Smooth muscle cell (in vitro differentiated cells): ENCODE measurements at regions not wholly inside any gene's neighbourhood (a gene's known extent, or its start where the extent isn't known, plus 50 kb on each side); places are given as distances from the start of the nearest gene placed in this dataset.

Source experiments
- DNase-seq: peaks from one replicate; lab custom pipeline; 2025; ENCODE audit not compliant: unreplicated experiment; lab: John Stamatoyannopoulos, UW
- H2AFZ ChIP-seq: fragments of 200-600 bp; sonication (generic); 2 replicates; pipeline ENCODE4 v1.6.0; 2016; ENCODE audit warnings: antibody characterized with exemption, low read depth, mild to moderate bottlenecking
- H3F3A ChIP-seq: fragments of 200-600 bp; sonication (generic); 2 replicates; pipeline ENCODE4 v1.6.0; 2017; ENCODE audit warnings: antibody characterized with exemption, low read depth
- H3K27ac ChIP-seq: fragments of 200-600 bp; sonication (generic); 2 replicates; pipeline ENCODE4 v1.5.1; 2016; ENCODE audit warnings: low read depth, mild to moderate bottlenecking
- H3K27me3 ChIP-seq: fragments of 200-600 bp; sonication (generic); 2 replicates; pipeline ENCODE4 v1.6.1; 2016; ENCODE audit warnings: low read depth, mild to moderate bottlenecking
- H3K36me3 ChIP-seq: fragments of 200-600 bp; sonication (generic); 2 replicates; pipeline ENCODE4 v1.5.1; 2016; ENCODE audit warnings: low read depth
- H3K4me1 ChIP-seq: fragments of 200-600 bp; sonication (generic); 2 replicates; pipeline ENCODE4 v1.5.1; 2016; ENCODE audit warnings: low read depth
- H3K4me2 ChIP-seq: fragments of 200-600 bp; sonication (generic); 2 replicates; pipeline ENCODE4 v1.6.0; 2016; ENCODE audit warnings: mild to moderate bottlenecking
- H3K4me3 ChIP-seq: fragments of 200-600 bp; sonication (generic); 2 replicates; pipeline ENCODE4 v1.5.1; 2016; ENCODE audit warnings: mild to moderate bottlenecking
- H3K79me2 ChIP-seq: fragments of 200-600 bp; sonication (generic); 2 replicates; pipeline ENCODE4 v1.6.0; 2016; ENCODE audit warnings: low read depth, mild to moderate bottlenecking
- H3K9ac ChIP-seq: fragments of 200-600 bp; sonication (generic); 2 replicates; pipeline ENCODE4 v1.6.0; 2016; ENCODE audit warnings: low read depth
- H3K9me3 ChIP-seq: fragments of 200-600 bp; sonication (generic); replicated peaks from 2 replicates; pipeline ENCODE4 v1.5.1; 2016; ENCODE audit warnings: low read depth
- H4K20me1 ChIP-seq: fragments of 200-600 bp; sonication (generic); 2 replicates; pipeline ENCODE4 v1.6.0; 2016; ENCODE audit warnings: low read depth
- CTCF ChIP-seq: fragments of 200-600 bp; sonication (generic); IDR thresholded peaks from 2 replicates; pipeline ENCODE4 v1.5.1; 2017; ENCODE audit warnings: borderline replicate concordance, mild to moderate bottlenecking, antibody characterized with exemption; ENCODE audit not compliant: insufficient read depth, poor library complexity, severe bottlenecking
- WGBS: methylation state at CpG from one replicate; pipeline ENCODE4 v1.1.7; 2016; ENCODE audit warnings: low lambda C conversion rate; 5-methylcytosine and 5-hydroxymethylcytosine counted together

DNA sequence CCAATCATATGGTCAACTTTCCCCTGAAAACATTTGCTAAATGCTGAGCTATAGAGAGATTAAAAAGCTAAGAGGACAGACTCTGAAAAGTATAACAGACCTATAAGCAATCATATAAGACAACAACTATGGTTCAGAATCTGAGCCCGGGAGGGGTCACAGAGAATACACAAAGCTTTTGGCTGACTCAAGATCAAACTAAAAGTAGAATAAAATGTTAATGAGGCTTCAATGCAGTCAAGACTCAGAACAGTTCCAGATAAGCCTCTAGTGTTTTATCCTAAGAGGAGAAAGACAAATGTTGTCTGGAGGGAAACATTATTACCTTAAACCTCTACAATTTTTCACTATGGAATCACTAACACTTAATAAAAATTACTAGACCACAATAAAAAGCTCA lies 175.4 kb upstream of the VEGFC start:
- Histone ChIP-seq H3K4me3 (no peak overlapping the region), H3K9me3 (no peaks in the 10 kb centered on the region), H4K20me1 (no peaks in the 10 kb centered on the region), H3K4me1 (no peaks in the 10 kb centered on the region), H2AFZ (peak overlapping the region; percentile 59), H3K36me3 (no peaks in the 10 kb centered on the region), H3K9ac (no peak overlapping the region), H3K4me2 (no peak overlapping the region), H3K27ac (no peak overlapping the region), H3K27me3 (no peaks in the 10 kb centered on the region), H3F3A (no peaks in the 10 kb centered on the region), H3K79me2 (no peaks in the 10 kb centered on the region)
- TF ChIP-seq CTCF = no peak
- no peak for DNase-seq
- WGBS = 100% methylated on average over 1 of the region's 1 CpG

GRCh38 chr4:176969011-176969410 lies 176.3 kb upstream of the VEGFC start:
- 81% methylated on average over 2 of the region's 2 CpGs for WGBS
- Histone ChIP-seq H3K27me3 (no peaks in the 10 kb centered on the region), H3F3A (no peaks in the 10 kb centered on the region), H2AFZ (no peak overlapping the region), H4K20me1 (no peaks in the 10 kb centered on the region), H3K4me1 (no peaks in the 10 kb centered on the region), H3K4me2 (no peak overlapping the region), H3K36me3 (no peaks in the 10 kb centered on the region), H3K79me2 (no peaks in the 10 kb centered on the region), H3K9me3 (no peaks in the 10 kb centered on the region), H3K9ac (no peak overlapping the region), H3K27ac (no peak overlapping the region), H3K4me3 (no peak overlapping the region)
- no peak for DNase-seq
- TF ChIP-seq CTCF = no peak

DNA sequence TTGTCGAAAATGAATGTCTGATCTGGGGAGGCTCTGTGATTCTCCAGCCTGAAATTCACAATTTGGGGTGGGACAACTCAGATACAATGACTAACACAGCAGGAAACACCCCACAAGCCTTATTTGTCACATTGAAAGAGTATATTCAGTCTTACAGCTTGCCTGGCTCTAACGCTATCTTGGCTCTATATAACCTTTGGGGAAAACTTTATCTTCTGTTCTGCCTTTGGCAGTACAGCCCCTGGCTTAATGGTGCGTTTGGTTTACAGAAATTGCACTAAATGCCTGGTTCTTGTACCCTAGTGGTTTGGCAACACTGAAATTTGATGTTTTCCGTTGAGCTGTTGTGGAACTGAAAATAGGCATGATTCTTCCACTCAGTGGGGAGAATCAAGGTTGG lies 178.1 kb upstream of the VEGFC start:
- H3K27me3 ChIP-seq = no peaks in the 10 kb centered on the region
- no peak for DNase-seq
- H4K20me1 ChIP-seq = no peaks in the 10 kb centered on the region
- H3K36me3 ChIP-seq = no peaks in the 10 kb centered on the region
- no peak overlapping the region for H3K4me2 ChIP-seq
- no peak overlapping the region for H3K4me3 ChIP-seq
- no peak for TF ChIP-seq CTCF
- H2AFZ ChIP-seq = no peak overlapping the region
- no peaks in the 10 kb centered on the region for H3K9me3 ChIP-seq
- 81% methylated on average over 4 of the region's 4 CpGs for WGBS
- H3K9ac ChIP-seq = no peak overlapping the region
- H3K79me2 ChIP-seq = no peaks in the 10 kb centered on the region
- no peak overlapping the region for H3K27ac ChIP-seq
- no peaks in the 10 kb centered on the region for H3K4me1 ChIP-seq
- no peaks in the 10 kb centered on the region for H3F3A ChIP-seq

DNA sequence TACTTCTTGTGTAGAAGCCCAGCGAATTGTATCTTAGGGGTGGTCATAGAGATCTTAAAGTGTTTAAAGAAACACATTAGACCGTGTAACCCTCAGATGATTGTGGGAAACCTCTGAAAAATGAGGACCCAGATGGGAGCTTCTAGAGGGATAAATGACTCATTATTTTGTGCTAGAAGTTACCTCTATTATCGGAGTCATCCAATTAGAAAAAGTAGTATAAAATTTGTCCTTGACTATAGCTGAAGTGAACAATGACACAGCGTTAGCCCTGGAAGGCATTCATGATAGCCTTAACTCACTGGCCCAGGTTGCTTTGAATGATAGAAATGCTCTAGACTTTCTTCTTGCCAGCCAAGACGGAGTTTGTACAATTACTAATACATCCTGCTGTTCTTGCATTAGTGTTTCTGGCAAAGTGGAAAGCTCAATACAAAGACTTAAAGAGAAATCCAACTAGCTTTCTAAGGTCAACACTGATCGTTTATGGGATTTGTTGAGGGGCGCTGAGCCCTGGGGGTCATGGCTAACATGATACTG lies 178.9 kb upstream of the VEGFC start:
- H2AFZ ChIP-seq = no peak overlapping the region
- no peaks in the 10 kb centered on the region for H3K4me1 ChIP-seq
- no peak overlapping the region for H3K4me3 ChIP-seq
- no peaks in the 10 kb centered on the region for H3K27me3 ChIP-seq
- no peak overlapping the region for H3K4me2 ChIP-seq
- H3K36me3 ChIP-seq = no peaks in the 10 kb centered on the region
- H3K79me2 ChIP-seq = no peaks in the 10 kb centered on the region
- H3K9ac ChIP-seq = no peak overlapping the region
- H4K20me1 ChIP-seq = no peaks in the 10 kb centered on the region
- no peak for DNase-seq
- no peak for TF ChIP-seq CTCF
- WGBS = 86% methylated on average over 7 of the region's 7 CpGs
- H3F3A ChIP-seq = no peaks in the 10 kb centered on the region
- no peaks in the 10 kb centered on the region for H3K9me3 ChIP-seq
- H3K27ac ChIP-seq = no peak overlapping the region
